ENCODE measurements at regions not wholly inside any gene's neighbourhood (a gene's known extent, or its start where the extent isn't known, plus 50 kb on each side); places are given as distances from the start of the nearest gene placed in this dataset.

- Histone ChIP-seq H3K27ac (no peak overlapping the region), H3K9me3 (ENCODE audit: severe bottlenecking) (no peaks in the 10 kb centered on the region), H3K36me3 (no peaks in the 10 kb centered on the region), H3K27me3 (ENCODE audit: insufficient read depth, low read depth, severe bottlenecking) (no peaks in the 10 kb centered on the region), H3K4me3 (ENCODE audit: low read depth, low read length) (no peak overlapping the region)
- no peak for DNase-seq
- no peak for TF ChIP-seq CTCF (IDR thresholded peaks at IDR 0.05; ENCODE audit: low read depth, low read length)
These were observed 628.2 kb downstream of the CDH11 start for GRCh38 chr16:64493709-64494108.

GRCh38 chr16:64489449-64489848, 632.4 kb downstream of the CDH11 start:
- Histone ChIP-seq H3K9me3 (ENCODE audit: severe bottlenecking) (no peaks in the 10 kb centered on the region), H3K27ac (no peak overlapping the region), H3K36me3 (no peaks in the 10 kb centered on the region), H3K4me3 (ENCODE audit: low read depth, low read length) (no peak overlapping the region), H3K27me3 (ENCODE audit: insufficient read depth, low read depth, severe bottlenecking) (no peaks in the 10 kb centered on the region)
- TF ChIP-seq CTCF (IDR thresholded peaks at IDR 0.05; ENCODE audit: low read depth, low read length), result no peak
- DNase-seq, result no peak

GRCh38 chr16:64486561-64486960, 635.3 kb downstream of the CDH11 start:
- Histone ChIP-seq H3K36me3 (no peaks in the 10 kb centered on the region), H3K9me3 (ENCODE audit: severe bottlenecking) (no peaks in the 10 kb centered on the region), H3K27me3 (ENCODE audit: insufficient read depth, low read depth, severe bottlenecking) (no peaks in the 10 kb centered on the region), H3K27ac (no peak overlapping the region), H3K4me3 (ENCODE audit: low read depth, low read length) (no peak overlapping the region)
- DNase-seq, result no peak
- no peak for TF ChIP-seq CTCF (IDR thresholded peaks at IDR 0.05; ENCODE audit: low read depth, low read length)

GRCh38 chr16:64481497-64481896, 640.4 kb downstream of the CDH11 start:
- Histone ChIP-seq H3K27ac (no peak overlapping the region), H3K4me3 (ENCODE audit: low read depth, low read length) (no peak overlapping the region), H3K27me3 (ENCODE audit: insufficient read depth, low read depth, severe bottlenecking) (no peaks in the 10 kb centered on the region), H3K9me3 (ENCODE audit: severe bottlenecking) (no peaks in the 10 kb centered on the region), H3K36me3 (no peaks in the 10 kb centered on the region)
- no peak for TF ChIP-seq CTCF (IDR thresholded peaks at IDR 0.05; ENCODE audit: low read depth, low read length)
- peak; percentile 3 for DNase-seq

GRCh38 chr16:64478252-64478906, 643.5 kb downstream of the CDH11 start:
- no peak for DNase-seq
- no peak for TF ChIP-seq CTCF (IDR thresholded peaks at IDR 0.05; ENCODE audit: low read depth, low read length)

More at GRCh38 chr16:64478252-64478906, 643.5 kb downstream of the CDH11 start:
- Histone ChIP-seq H3K27ac (no peak overlapping the region), H3K36me3 (no peaks in the 10 kb centered on the region), H3K9me3 (ENCODE audit: severe bottlenecking) (no peaks in the 10 kb centered on the region), H3K4me3 (ENCODE audit: low read depth, low read length) (no peak overlapping the region), H3K27me3 (ENCODE audit: insufficient read depth, low read depth, severe bottlenecking) (no peaks in the 10 kb centered on the region)
